Neural cell (in vitro differentiated cells): ENCODE measurements at regions not wholly inside any gene's neighbourhood (a gene's known extent, or its start where the extent isn't known, plus 50 kb on each side); places are given as distances from the start of the nearest gene placed in this dataset.

Experiments used
- H2AFZ ChIP-seq: fragments of 200-600, 300-800 bp; sonication (generic), shearing (Covaris generic); 2 replicates; pipeline ENCODE4 v1.6.0; 2014; ENCODE audit warnings: low read depth, mild to moderate bottlenecking, antibody characterized with exemption, low read length, moderate library complexity
- H3F3A ChIP-seq: fragments of 200-600 bp; shearing (Covaris generic); 2 replicates; pipeline ENCODE4 v1.6.1; 2016; ENCODE audit warnings: mild to moderate bottlenecking, moderate library complexity, mixed read lengths, antibody characterized with exemption, low read length; ENCODE audit not compliant: insufficient read depth, poor library complexity, severe bottlenecking
- H3K27ac ChIP-seq: fragments of 200-600, 300-800 bp; sonication (generic), shearing (Covaris generic); 2 replicates; pipeline ENCODE4 v1.5.1; 2014; ENCODE audit warnings: mild to moderate bottlenecking, low read length, moderate library complexity
- H3K27me3 ChIP-seq: fragments of 300-800, 200-600 bp; sonication (generic), shearing (Covaris generic); 2 replicates; pipeline ENCODE4 v1.6.0; 2014; ENCODE audit warnings: mild to moderate bottlenecking, low read depth, low read length, moderate library complexity; ENCODE audit not compliant: insufficient read depth
- H3K36me3 ChIP-seq: fragments of 300-800, 200-600 bp; sonication (generic), shearing (Covaris generic); 2 replicates; pipeline ENCODE4 v1.5.1; 2014; ENCODE audit warnings: mild to moderate bottlenecking, antibody characterized with exemption, low read length, moderate library complexity; ENCODE audit not compliant: insufficient read depth
- H3K4me2 ChIP-seq: fragments of 300-800, 200-600 bp; sonication (generic), shearing (Covaris generic); 2 replicates; pipeline ENCODE4 v1.6.0; 2014; ENCODE audit warnings: mild to moderate bottlenecking, low read length
- H3K4me3 ChIP-seq: fragments of 300-800, 200-600 bp; sonication (generic), shearing (Covaris generic); 2 replicates; pipeline ENCODE4 v1.5.1; 2014; ENCODE audit warnings: mild to moderate bottlenecking, low read length, moderate library complexity
- H3K79me2 ChIP-seq: fragments of 200-600 bp; shearing (Covaris generic); replicated peaks from 2 replicates; pipeline ENCODE4 v1.6.0; 2014; ENCODE audit warnings: mild to moderate bottlenecking, low read length, moderate library complexity; ENCODE audit not compliant: insufficient read depth
- H3K9ac ChIP-seq: fragments of 300-800, 200-600 bp; sonication (generic), shearing (Covaris generic); 2 replicates; pipeline ENCODE4 v1.6.1; 2016; ENCODE audit warnings: mild to moderate bottlenecking, low read length, mixed read lengths
- H3K9me2 ChIP-seq: fragments of 200-600 bp; shearing (Covaris generic); 2 replicates; pipeline ENCODE4 v1.6.1; 2016; ENCODE audit warnings: mild to moderate bottlenecking, low read length, mixed read lengths; ENCODE audit not compliant: insufficient read depth
- H3K9me3 ChIP-seq: fragments of 200-600, 300-800 bp; sonication (generic), shearing (Covaris generic); 2 replicates; pipeline ENCODE4 v1.6.1; 2016; ENCODE audit warnings: mild to moderate bottlenecking, mixed run types, low read length, moderate library complexity, mixed read lengths
- H4K20me1 ChIP-seq: fragments of 200-600 bp; shearing (Covaris generic); 2 replicates; pipeline ENCODE4 v1.6.1; 2016; ENCODE audit warnings: mild to moderate bottlenecking, mixed run types; ENCODE audit not compliant: insufficient read depth
- CTCF ChIP-seq: fragments of 450-650 bp; IDR thresholded peaks from 2 replicates; pipeline ENCODE4 v1.5.1; 2014; ENCODE audit warnings: antibody characterized with exemption, mild to moderate bottlenecking, moderate library complexity; ENCODE audit not compliant: poor library complexity, severe bottlenecking
- EP300 ChIP-seq: fragments of 450-650 bp; conservative IDR thresholded peaks from 2 replicates; pipeline ENCODE4 v1.6.1; 2014; ENCODE audit warnings: antibody characterized with exemption, mild to moderate bottlenecking, moderate library complexity; ENCODE audit not compliant: poor library complexity, severe bottlenecking
- EZH2 ChIP-seq: fragments of 200-600, 300-800 bp; shearing (Covaris generic), sonication (generic); IDR thresholded peaks from 2 replicates; pipeline ENCODE4 v1.6.1; 2014; ENCODE audit warnings: antibody characterized with exemption, low read length, borderline replicate concordance, mild to moderate bottlenecking; ENCODE audit not compliant: insufficient read depth, poor library complexity, severe bottlenecking
- POLR2AphosphoS5 ChIP-seq: IDR thresholded peaks from 2 replicates; pipeline ENCODE4 v1.6.1; 2012
- RAD21 ChIP-seq: fragments of 450-650 bp; conservative IDR thresholded peaks from 2 replicates; pipeline ENCODE4 v1.6.1; 2014; ENCODE audit warnings: antibody characterized with exemption, mild to moderate bottlenecking, moderate library complexity
- REST ChIP-seq: IDR thresholded peaks from 2 replicates; pipeline ENCODE4 v1.6.1; 2012; ENCODE audit warnings: borderline replicate concordance
- SMC3 ChIP-seq: fragments of 450-650 bp; conservative IDR thresholded peaks from 2 replicates; pipeline ENCODE4 v1.6.1; 2014; ENCODE audit warnings: antibody characterized with exemption, mild to moderate bottlenecking, moderate library complexity; ENCODE audit not compliant: poor library complexity
- TAF1 ChIP-seq: IDR thresholded peaks from 2 replicates; pipeline ENCODE4 v1.6.1; 2012; ENCODE audit warnings: low read depth

GRCh38 chr13:22839603-22840530 lies 340.9 kb upstream of the SGCG start:
- Histone ChIP-seq H3K9me2 (no peaks in the 10 kb centered on the region), H3F3A (no peaks in the 10 kb centered on the region), H3K36me3 (no peaks in the 10 kb centered on the region), H4K20me1 (no peaks in the 10 kb centered on the region), H3K4me3 (no peak overlapping the region), H3K27me3 (no peaks in the 10 kb centered on the region), H2AFZ (no peak overlapping the region), H3K9ac (no peak overlapping the region), H3K79me2 (no peaks in the 10 kb centered on the region), H3K9me3 (no peaks in the 10 kb centered on the region), H3K4me2 (no peak overlapping the region), H3K27ac (no peak overlapping the region)
- TF ChIP-seq EP300 (no peak), SMC3 (no peak), TAF1 (no peak), POLR2AphosphoS5 (no peak)

GRCh38 chr13:22846551-22846950 lies 334.2 kb upstream of the SGCG start:
- Histone ChIP-seq H3K27ac (no peak overlapping the region), H3K9me2 (no peaks in the 10 kb centered on the region), H3K9ac (no peak overlapping the region), H3K36me3 (no peaks in the 10 kb centered on the region), H2AFZ (no peak overlapping the region), H3K4me3 (no peak overlapping the region), H3F3A (no peaks in the 10 kb centered on the region), H3K79me2 (no peaks in the 10 kb centered on the region), H4K20me1 (no peaks in the 10 kb centered on the region), H3K9me3 (no peaks in the 10 kb centered on the region), H3K4me2 (no peak overlapping the region), H3K27me3 (no peaks in the 10 kb centered on the region)
- TF ChIP-seq EZH2: no peak
- TF ChIP-seq RAD21: no peak
- no peak for TF ChIP-seq CTCF
- no peak for TF ChIP-seq REST
- TF ChIP-seq SMC3: no peak
- TF ChIP-seq EP300: no peak
